ENCODE measurements at regions not wholly inside any gene's neighbourhood (a gene's known extent, or its start where the extent isn't known, plus 50 kb on each side); places are given as distances from the start of the nearest gene placed in this dataset.
"Not testable (repeated sequence)": the region's sequence is repeated elsewhere in the genome, so short reads cannot be mapped to it uniquely, and the experiment has no call there.

GRCh38 chr7:6953138-6953797, 127.2 kb upstream of the CCZ1B start:
- H3K4me3 ChIP-seq (replicated peaks; ENCODE audit: low read depth, low read length); DNase-seq (ENCODE audit: low read depth): not testable (repeated sequence)
- peak; percentile 27 for TF ChIP-seq CTCF (IDR thresholded peaks at IDR 0.05; ENCODE audit: low read length, missing control alignments)

GRCh38 chr7:6953798-6954181, 127.7 kb upstream of the CCZ1B start:
- not testable (repeated sequence) for H3K4me3 ChIP-seq (replicated peaks; ENCODE audit: low read depth, low read length); DNase-seq (ENCODE audit: low read depth)

GRCh38 chr7:6955385-6955784, 129.3 kb upstream of the CCZ1B start:
- DNase-seq (ENCODE audit: low read depth); H3K4me3 ChIP-seq (replicated peaks; ENCODE audit: low read depth, low read length): not testable (repeated sequence)

- DNase-seq (ENCODE audit: low read depth): peak; percentile 23
These were observed 130.0 kb upstream of the CCZ1B start for GRCh38 chr7:6955990-6956566.

GRCh38 chr7:6958371-6958770, 132.3 kb upstream of the CCZ1B start:
- DNase-seq (ENCODE audit: low read depth): not testable (repeated sequence)

More at GRCh38 chr7:6955990-6956566, 130.0 kb upstream of the CCZ1B start:
- H3K4me3 ChIP-seq (replicated peaks; ENCODE audit: low read depth, low read length): not testable (repeated sequence)

GRCh38 chr7:6959942-6960341, 133.9 kb upstream of the CCZ1B start:
- not testable (repeated sequence) for DNase-seq (ENCODE audit: low read depth); H3K4me3 ChIP-seq (replicated peaks; ENCODE audit: low read depth, low read length)

More at GRCh38 chr7:6958371-6958770, 132.3 kb upstream of the CCZ1B start:
- not testable (repeated sequence) for H3K4me3 ChIP-seq (replicated peaks; ENCODE audit: low read depth, low read length)

- not testable (repeated sequence) for DNase-seq (ENCODE audit: low read depth); H3K4me3 ChIP-seq (replicated peaks; ENCODE audit: low read depth, low read length)
These were observed 136.8 kb upstream of the CCZ1B start for GRCh38 chr7:6962871-6963270.

- peak; percentile 11 for DNase-seq (ENCODE audit: low read depth)
- H3K4me3 ChIP-seq (replicated peaks; ENCODE audit: low read depth, low read length): not testable (repeated sequence)
These were observed 139.0 kb upstream of the CCZ1B start for GRCh38 chr7:6965051-6965450.

- H3K4me3 ChIP-seq (replicated peaks; ENCODE audit: low read depth, low read length); DNase-seq (ENCODE audit: low read depth): not testable (repeated sequence)
These were observed 144.1 kb upstream of the CCZ1B start for GRCh38 chr7:6970180-6970579.

- not testable (repeated sequence) for H3K4me3 ChIP-seq (replicated peaks; ENCODE audit: low read depth, low read length); DNase-seq (ENCODE audit: low read depth)
These were observed 148.8 kb upstream of the CCZ1B start for GRCh38 chr7:6974876-6975275.

GRCh38 chr7:6975346-6975745, 149.3 kb upstream of the CCZ1B start:
- H3K4me3 ChIP-seq (replicated peaks; ENCODE audit: low read depth, low read length); DNase-seq (ENCODE audit: low read depth): not testable (repeated sequence)

GRCh38 chr7:6977368-6977767, 151.3 kb upstream of the CCZ1B start:
- not testable (repeated sequence) for H3K4me3 ChIP-seq (replicated peaks; ENCODE audit: low read depth, low read length); DNase-seq (ENCODE audit: low read depth)

GRCh38 chr7:6978326-6978725, 152.3 kb upstream of the CCZ1B start:
- not testable (repeated sequence) for H3K4me3 ChIP-seq (replicated peaks; ENCODE audit: low read depth, low read length); DNase-seq (ENCODE audit: low read depth)

- H3K4me3 ChIP-seq (replicated peaks; ENCODE audit: low read depth, low read length); DNase-seq (ENCODE audit: low read depth): not testable (repeated sequence)
These were observed 153.4 kb upstream of the CCZ1B start for GRCh38 chr7:6979456-6979855.

GRCh38 chr7:6982375-6982774, 156.3 kb upstream of the CCZ1B start:
- DNase-seq (ENCODE audit: low read depth): not testable (repeated sequence)

GRCh38 chr7:6986892-6987291, 160.8 kb upstream of the CCZ1B start:
- DNase-seq (ENCODE audit: low read depth); H3K4me3 ChIP-seq (replicated peaks; ENCODE audit: low read depth, low read length): not testable (repeated sequence)

More at GRCh38 chr7:6982375-6982774, 156.3 kb upstream of the CCZ1B start:
- H3K4me3 ChIP-seq (replicated peaks; ENCODE audit: low read depth, low read length): not testable (repeated sequence)

GRCh38 chr7:6988608-6989007, 162.5 kb upstream of the CCZ1B start:
- H3K4me3 ChIP-seq (replicated peaks; ENCODE audit: low read depth, low read length); DNase-seq (ENCODE audit: low read depth): not testable (repeated sequence)

- H3K4me3 ChIP-seq (replicated peaks; ENCODE audit: low read depth, low read length); DNase-seq (ENCODE audit: low read depth): not testable (repeated sequence)
These were observed 163.9 kb upstream of the CCZ1B start for GRCh38 chr7:6989968-6990367.

Measured in fibroblast of pulmonary artery (primary cell).